Keratinocyte (primary cell): ENCODE measurements at regions not wholly inside any gene's neighbourhood (a gene's known extent, or its start where the extent isn't known, plus 50 kb on each side); places are given as distances from the start of the nearest gene placed in this dataset.

Experiments
- DNase-seq: peaks from one replicate; pipeline ENCODE4 v3.0.0-alpha.2; 2011; ENCODE audit warnings: low read depth, missing footprints, low spot score
- FAIRE-seq: peaks from 2 replicates; lab custom pipeline; 2011; peaks lifted over from hg19 to GRCh38; lab: Jason Lieb, UNC
- H2AFZ ChIP-seq: 2 replicates; pipeline ENCODE4 v1.6.0; 2012; ENCODE audit warnings: low read length, control low read depth, inconsistent platforms; ENCODE audit not compliant: control insufficient read depth
- H3K27ac ChIP-seq: 2 replicates; pipeline ENCODE4 v1.5.1; 2011; ENCODE audit warnings: low read length; ENCODE audit not compliant: control insufficient read depth, insufficient read depth
- H3K27me3 ChIP-seq: 3 replicates; pipeline ENCODE4 v1.6.0; 2011; ENCODE audit warnings: low read length; ENCODE audit not compliant: control insufficient read depth, insufficient read depth; ENCODE audit errors: extremely low read depth
- H3K36me3 ChIP-seq, 2 experiments: 2 replicates in 1 of 2; 3 replicates in 1 of 2; pipeline ENCODE4 v1.5.1; 2011; ENCODE audit warnings: low read length in 2 of 2, mild to moderate bottlenecking in 1 of 2; ENCODE audit not compliant: control insufficient read depth in 2 of 2, insufficient read depth in 2 of 2; ENCODE audit errors: extremely low read depth in 1 of 2
- H3K4me1 ChIP-seq: 3 replicates; pipeline ENCODE4 v1.5.1; 2011; ENCODE audit warnings: low read length; ENCODE audit not compliant: control insufficient read depth, insufficient read depth; ENCODE audit errors: extremely low read depth
- H3K4me2 ChIP-seq: 3 replicates; pipeline ENCODE4 v1.6.0; 2011; ENCODE audit warnings: low read depth, low read length; ENCODE audit not compliant: control insufficient read depth, insufficient read depth; ENCODE audit errors: extremely low read depth
- H3K4me3 ChIP-seq, 3 experiments: fragments of 200-600 bp in 1 of 3; sonication (generic) in 1 of 3; 2 replicates in 2 of 3; 3 replicates in 1 of 3; pipeline ENCODE4 v1.5.1; 2011 to 2016; ENCODE audit warnings: low read length in 3 of 3, mild to moderate bottlenecking in 3 of 3, control low read depth in 2 of 3, inconsistent platforms in 1 of 3, low read depth in 1 of 3, mixed read lengths in 1 of 3, mixed run types in 1 of 3, moderate library complexity in 1 of 3; ENCODE audit not compliant: control insufficient read depth in 2 of 3, insufficient read depth in 2 of 3; ENCODE audit errors: extremely low read depth in 1 of 3
- H3K79me2 ChIP-seq: 2 replicates; pipeline ENCODE4 v1.6.0; 2012; ENCODE audit warnings: low read length; ENCODE audit not compliant: control insufficient read depth, insufficient read depth
- H3K9ac ChIP-seq: 3 replicates; pipeline ENCODE4 v1.6.0; 2011; ENCODE audit warnings: low read length; ENCODE audit not compliant: control insufficient read depth, insufficient read depth; ENCODE audit errors: extremely low read depth
- H3K9me1 ChIP-seq: 3 replicates; pipeline ENCODE4 v1.6.0; 2011; ENCODE audit warnings: low read length; ENCODE audit not compliant: control insufficient read depth, insufficient read depth; ENCODE audit errors: extremely low read depth
- H3K9me3 ChIP-seq: 2 replicates; pipeline ENCODE4 v1.5.1; 2012; ENCODE audit warnings: low read depth, low read length; ENCODE audit not compliant: control insufficient read depth
- H4K20me1 ChIP-seq: 3 replicates; pipeline ENCODE4 v1.6.0; 2011; ENCODE audit warnings: low read length; ENCODE audit not compliant: control insufficient read depth, insufficient read depth; ENCODE audit errors: extremely low read depth
- CTCF ChIP-seq, 3 experiments: IDR thresholded peaks in 1 of 3; conservative IDR thresholded peaks in 1 of 3; optimal IDR thresholded peaks in 1 of 3; 2 replicates in 2 of 3; 3 replicates in 1 of 3; pipeline versions ENCODE3 to v1.5.1; 2011; ENCODE audit warnings: low read length in 3 of 3, mild to moderate bottlenecking in 3 of 3, moderate library complexity in 2 of 3, control low read depth in 1 of 3, inconsistent platforms in 1 of 3; ENCODE audit not compliant: insufficient read depth in 2 of 3; ENCODE audit errors: extremely low read depth in 1 of 3
- EZH2 ChIP-seq: IDR thresholded peaks from one replicate; pipeline ENCODE4 v1.6.1; 2012; ENCODE audit warnings: inconsistent platforms, mild to moderate bottlenecking, low read length, moderate library complexity
- dilution Hi-C: fragments of 300-500 bp; cut with MboI; formaldehyde crosslinking; loops from one replicate; pipeline ENCODE4 v1.7.0; 2020; ENCODE audit warnings: low sequenced_read_pairs; ENCODE audit not compliant: extremely low pct_ligation_motif_present

GRCh38 chr4:36011381-36011780 is 232.9 kb downstream of the ARAP2 start:
- Histone ChIP-seq H3K4me2 (no peak overlapping the region), H2AFZ (no peak overlapping the region), H4K20me1 (no peaks in the 10 kb centered on the region), H3K4me3 (no peak overlapping the region), H3K4me1 (peaks cover under 1% of the 10 kb centered on the region), H3K27ac (no peak overlapping the region), H3K9me1 (no peaks in the 10 kb centered on the region), H3K79me2 (no peaks in the 10 kb centered on the region), H3K9ac (no peak overlapping the region), H3K9me3 (no peaks in the 10 kb centered on the region), H3K36me3 (no peaks in the 10 kb centered on the region), H3K27me3 (no peaks in the 10 kb centered on the region)
- dilution Hi-C loops = no loop called here
- no peak for TF ChIP-seq EZH2
- TF ChIP-seq CTCF (optimal IDR thresholded peaks at IDR 0.05 in 1 of 3, IDR thresholded peaks at IDR 0.05 in 1 of 3, conservative IDR thresholded peaks at IDR 0.05 in 1 of 3; ENCODE audit: extremely low read depth in 1 of 3, insufficient read depth in 2 of 3, low read length in 3 of 3) = no peak
- DNase-seq = no peak
- no peak for FAIRE-seq

GRCh38 chr4:36012503-36012902 is 231.8 kb downstream of the ARAP2 start:
- Histone ChIP-seq H3K27ac (no peak overlapping the region), H3K4me2 (no peak overlapping the region), H3K36me3 (no peaks in the 10 kb centered on the region), H2AFZ (no peak overlapping the region), H3K4me3 (no peak overlapping the region), H4K20me1 (no peaks in the 10 kb centered on the region), H3K4me1 (no peaks in the 10 kb centered on the region), H3K27me3 (no peaks in the 10 kb centered on the region), H3K9me1 (no peaks in the 10 kb centered on the region), H3K79me2 (no peaks in the 10 kb centered on the region), H3K9ac (no peak overlapping the region), H3K9me3 (no peaks in the 10 kb centered on the region)
- DNase-seq = no peak
- dilution Hi-C loops = no loop called here
- no peak for FAIRE-seq
- no peak for TF ChIP-seq EZH2
- TF ChIP-seq CTCF (optimal IDR thresholded peaks at IDR 0.05 in 1 of 3, IDR thresholded peaks at IDR 0.05 in 1 of 3, conservative IDR thresholded peaks at IDR 0.05 in 1 of 3; ENCODE audit: extremely low read depth in 1 of 3, insufficient read depth in 2 of 3, low read length in 3 of 3) = no peak
